RWPE2 (cell line): ENCODE measurements at regions not wholly inside any gene's neighbourhood (a gene's known extent, or its start where the extent isn't known, plus 50 kb on each side); places are given as distances from the start of the nearest gene placed in this dataset.

Source experiments
- ATAC-seq: fragments of 200-7000 bp; cut with Tn5 transposase; 3 replicates; pipeline ENCODE4 v1.9.1; 2021; ENCODE audit warnings: low read depth
- DNase-seq: peaks from one replicate; pipeline ENCODE4 v3.0.0-alpha.2; 2020; ENCODE audit warnings: low spot score
- H3K27ac ChIP-seq: fragments of 450-650 bp; 2 replicates; pipeline ENCODE4 v1.5.1; 2017; ENCODE audit warnings: mild to moderate bottlenecking; ENCODE audit not compliant: poor library complexity, severe bottlenecking
- H3K27me3 ChIP-seq: fragments of 250-450 bp; sonication (Bioruptor Pico); 2 replicates; pipeline ENCODE4 v1.5.1; 2021; ENCODE audit warnings: mild to moderate bottlenecking, moderate library complexity; ENCODE audit not compliant: insufficient read depth, poor library complexity, severe bottlenecking
- H3K36me3 ChIP-seq: fragments of 250-450 bp; sonication (Bioruptor Pico); 2 replicates; pipeline ENCODE4 v1.5.1; 2020; ENCODE audit warnings: low read depth, mild to moderate bottlenecking, moderate library complexity
- H3K4me1 ChIP-seq: fragments of 250-450 bp; sonication (Bioruptor Pico); 2 replicates; pipeline ENCODE4 v1.5.1; 2021; ENCODE audit warnings: mild to moderate bottlenecking, moderate library complexity; ENCODE audit not compliant: insufficient read depth, poor library complexity, severe bottlenecking
- H3K4me3 ChIP-seq: fragments of 250-450 bp; sonication (Bioruptor Pico); 2 replicates; pipeline ENCODE4 v1.5.1; 2021; ENCODE audit warnings: mild to moderate bottlenecking, moderate library complexity; ENCODE audit not compliant: severe bottlenecking
- H3K9me3 ChIP-seq: fragments of 250-450 bp; sonication (Bioruptor Pico); 2 replicates; pipeline ENCODE4 v1.5.1; 2021; ENCODE audit warnings: mild to moderate bottlenecking, moderate library complexity; ENCODE audit not compliant: severe bottlenecking
- CTCF ChIP-seq: fragments of 450-650 bp; IDR thresholded peaks from one replicate; pipeline ENCODE4 v1.5.1; 2017; ENCODE audit warnings: mild to moderate bottlenecking, moderate library complexity; ENCODE audit not compliant: poor library complexity, severe bottlenecking

- no peak overlapping the region for H3K4me3 ChIP-seq
- TF ChIP-seq CTCF = no peak
- no peaks in the 10 kb centered on the region for H3K9me3 ChIP-seq
- H3K27ac ChIP-seq = no peak overlapping the region
- ATAC-seq (no peak), DNase-seq (no peak)
- no peaks in the 10 kb centered on the region for H3K4me1 ChIP-seq
- H3K27me3 ChIP-seq = peaks cover 3% of the 10 kb centered on the region
- no peaks in the 10 kb centered on the region for H3K36me3 ChIP-seq
These were observed 192.6 kb upstream of the GGTLC1 start for GRCh38 chr20:24181151-24181550.

DNA sequence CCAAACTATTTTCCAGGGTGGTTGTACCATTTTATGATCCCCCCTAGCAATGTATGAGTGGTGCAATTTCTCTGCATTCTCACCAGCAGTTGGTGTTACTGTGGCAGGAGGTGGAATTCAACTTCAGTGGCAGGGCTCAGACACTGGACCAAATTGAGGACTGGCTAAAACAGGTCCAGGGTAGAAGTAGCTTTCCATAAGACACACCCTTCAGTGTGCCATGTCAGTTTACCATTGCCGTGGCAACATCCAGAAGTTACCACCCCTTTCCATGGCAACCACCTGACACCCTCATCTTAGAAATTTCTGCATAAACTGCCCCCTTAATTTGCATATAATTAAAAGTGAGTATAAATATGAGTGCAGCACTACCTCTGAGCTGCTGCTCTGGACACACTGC, 180.7 kb upstream of the GGTLC1 start:
- H3K36me3 ChIP-seq = no peaks in the 10 kb centered on the region
- no peaks in the 10 kb centered on the region for H3K4me1 ChIP-seq
- DNase-seq = no peak
- no peaks in the 10 kb centered on the region for H3K27me3 ChIP-seq
- TF ChIP-seq CTCF = no peak
- ATAC-seq = no peak
- H3K4me3 ChIP-seq = no peak overlapping the region
- H3K27ac ChIP-seq = no peak overlapping the region
- H3K9me3 ChIP-seq = peaks cover 9% of the 10 kb centered on the region

GRCh38 chr20:24166412-24166811, 177.8 kb upstream of the GGTLC1 start:
- TF ChIP-seq CTCF = no peak
- no peak for ATAC-seq
- Histone ChIP-seq H3K4me3 (no peak overlapping the region), H3K27ac (no peak overlapping the region), H3K9me3 (no peaks in the 10 kb centered on the region), H3K27me3 (no peaks in the 10 kb centered on the region), H3K36me3 (no peaks in the 10 kb centered on the region), H3K4me1 (no peaks in the 10 kb centered on the region)
- no peak for DNase-seq

DNA sequence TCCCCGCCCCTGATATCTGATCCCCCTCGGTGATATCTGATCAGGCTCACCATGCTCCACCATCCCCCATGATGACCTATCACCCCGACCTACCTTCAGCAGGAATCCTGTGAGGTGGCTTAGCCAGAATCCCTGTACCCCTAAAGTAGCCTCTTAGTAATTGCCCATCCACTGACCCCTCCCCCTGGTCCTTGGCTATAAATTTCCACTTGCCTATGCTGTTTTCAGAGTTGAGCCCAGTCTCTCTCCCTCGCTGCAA, 177.5 kb upstream of the GGTLC1 start:
- DNase-seq (no peak), ATAC-seq (no peak)
- H3K4me1 ChIP-seq = no peaks in the 10 kb centered on the region
- no peaks in the 10 kb centered on the region for H3K9me3 ChIP-seq
- no peak overlapping the region for H3K4me3 ChIP-seq
- H3K27ac ChIP-seq = no peak overlapping the region
- H3K36me3 ChIP-seq = no peaks in the 10 kb centered on the region
- no peak for TF ChIP-seq CTCF
- H3K27me3 ChIP-seq = no peaks in the 10 kb centered on the region

DNA sequence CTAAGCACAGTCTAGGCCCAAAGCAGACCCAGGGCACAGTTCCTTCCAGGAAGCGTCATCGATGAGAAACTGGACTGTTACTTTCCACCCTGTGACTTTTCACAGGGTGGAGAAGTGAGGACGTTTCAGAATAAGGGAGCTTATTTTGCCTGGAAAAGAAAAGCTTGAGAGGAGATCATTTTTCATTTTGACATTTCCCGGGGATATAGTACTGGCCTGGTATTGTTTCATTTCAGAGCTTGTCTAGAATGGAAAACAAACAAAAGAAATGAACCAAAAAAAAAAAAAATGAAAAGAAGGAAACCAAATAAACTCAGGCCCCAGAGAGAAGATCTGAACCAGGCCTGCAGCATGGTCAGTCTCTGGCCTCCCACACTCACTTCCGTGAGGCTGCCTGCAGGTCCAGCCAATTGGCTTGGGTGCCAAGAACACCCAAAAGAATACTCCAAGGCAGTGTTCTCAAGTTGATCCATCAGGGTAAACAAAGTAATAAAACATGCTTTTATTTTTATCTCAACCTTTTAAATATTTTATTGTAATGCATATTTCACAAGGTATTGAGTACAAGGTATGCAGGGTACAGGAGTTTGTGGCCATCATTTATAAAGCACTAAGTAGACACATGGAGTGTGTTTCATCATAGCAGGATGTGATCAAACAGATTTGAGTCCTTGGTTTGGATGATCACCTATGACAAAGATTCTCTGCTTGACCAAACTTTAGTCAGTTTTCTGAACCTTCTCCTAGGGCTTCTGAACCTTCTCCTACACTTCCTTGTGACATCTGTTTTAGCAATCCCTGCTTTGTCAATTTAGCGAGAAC, 176.9 kb upstream of the GGTLC1 start:
- Histone ChIP-seq H3K27me3 (no peaks in the 10 kb centered on the region), H3K4me1 (no peaks in the 10 kb centered on the region), H3K27ac (no peak overlapping the region), H3K4me3 (no peak overlapping the region), H3K9me3 (no peaks in the 10 kb centered on the region), H3K36me3 (no peaks in the 10 kb centered on the region)
- no peak for DNase-seq
- TF ChIP-seq CTCF = no peak
- ATAC-seq = no peak
